HG03565 (cell line): ENCODE measurements at regions not wholly inside any gene's neighbourhood (a gene's known extent, or its start where the extent isn't known, plus 50 kb on each side); places are given as distances from the start of the nearest gene placed in this dataset.
"Not testable (repeated sequence)": the region's sequence is repeated elsewhere in the genome, so short reads cannot be mapped to it uniquely, and the experiment has no call there.

Experiments used
- ATAC-seq: cut with Tn5 transposase; IDR thresholded peaks from one replicate; pipeline ENCODE4 v1.9.1; 2021; ENCODE audit warnings: mild to moderate bottlenecking, moderate library complexity; ENCODE audit not compliant: unreplicated experiment

- ATAC-seq = no peak
Observed at GRCh38 chr6:94260765-94261164, 841.4 kb upstream of the EPHA7 start.

DNA sequence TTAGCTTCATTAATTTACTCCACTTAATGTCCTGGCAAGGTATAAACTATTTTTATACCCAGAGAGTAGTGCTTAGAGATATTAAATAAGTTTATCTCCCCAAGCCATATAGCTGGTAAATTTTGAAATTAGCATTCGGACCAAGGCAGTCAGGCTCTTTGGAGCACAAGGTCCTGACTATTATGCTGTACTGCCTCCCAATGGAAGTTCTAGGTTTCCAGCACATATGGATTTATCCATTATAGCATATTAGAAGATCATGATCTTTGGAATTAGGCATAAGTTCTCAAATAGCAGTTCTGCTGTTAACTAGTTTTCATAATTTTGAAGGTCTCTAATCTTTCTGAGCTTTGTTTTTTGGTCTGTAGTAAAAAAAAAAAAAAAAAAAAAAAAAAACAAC lies 835.3 kb upstream of the EPHA7 start:
- ATAC-seq = no peak

DNA sequence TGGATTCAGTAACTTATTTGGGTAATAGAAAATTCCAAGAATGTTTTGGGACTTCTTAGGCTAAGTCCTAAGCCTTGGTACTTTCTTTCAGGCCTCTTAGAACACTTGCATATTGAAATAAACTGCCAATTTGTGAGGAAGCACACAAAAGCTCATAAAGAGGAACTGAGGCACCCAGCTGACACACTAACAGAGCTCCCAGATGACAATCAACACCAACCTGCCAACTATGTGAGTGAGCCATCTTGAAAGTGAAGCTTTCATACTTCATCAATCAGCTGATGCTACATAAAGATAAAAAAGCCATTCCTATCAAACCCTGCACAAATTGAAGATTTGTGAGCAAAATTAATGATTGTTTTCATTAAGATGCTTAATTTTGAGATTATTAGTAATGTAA lies 832.5 kb upstream of the EPHA7 start:
- no peak for ATAC-seq

DNA sequence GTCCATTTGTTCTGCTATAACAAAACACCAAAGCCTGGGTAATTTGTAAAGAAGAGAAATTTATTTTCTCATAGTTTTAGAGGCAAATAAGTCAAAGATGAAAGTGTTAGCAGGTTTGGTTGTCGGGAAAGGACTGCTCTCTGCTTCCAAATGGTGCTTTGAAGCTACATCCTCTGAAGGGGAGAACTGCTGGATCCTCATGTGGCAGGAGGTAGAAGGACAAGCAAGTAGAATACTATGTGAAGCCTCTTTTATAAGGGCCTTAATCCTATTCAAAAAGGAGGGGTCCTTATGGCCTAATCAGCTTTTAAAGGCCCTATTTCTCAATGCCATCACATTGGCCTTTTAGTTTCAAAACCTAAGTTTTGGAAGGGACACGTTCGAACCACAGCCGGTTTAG lies 826.0 kb upstream of the EPHA7 start:
- ATAC-seq = no peak

DNA sequence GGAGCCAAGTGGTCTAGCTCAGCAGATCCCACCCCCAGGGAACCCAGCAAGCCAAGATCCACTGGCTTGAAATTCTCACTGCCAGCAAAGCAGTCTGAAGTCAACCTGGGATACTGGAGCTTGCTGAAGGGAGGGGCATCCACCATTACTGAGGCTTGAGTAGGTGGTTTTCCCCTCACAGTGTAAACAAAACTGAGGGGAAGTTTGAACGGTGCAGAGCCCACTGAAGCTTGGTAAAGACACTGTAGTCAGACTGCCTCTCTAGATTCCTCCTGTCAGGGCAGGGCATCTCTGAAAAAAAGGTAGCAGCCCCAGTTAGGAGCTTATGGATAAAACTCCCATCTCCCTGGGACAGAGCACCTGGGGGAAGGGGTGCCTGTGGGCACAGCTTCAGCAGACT lies 819.5 kb upstream of the EPHA7 start:
- no peak for ATAC-seq

DNA sequence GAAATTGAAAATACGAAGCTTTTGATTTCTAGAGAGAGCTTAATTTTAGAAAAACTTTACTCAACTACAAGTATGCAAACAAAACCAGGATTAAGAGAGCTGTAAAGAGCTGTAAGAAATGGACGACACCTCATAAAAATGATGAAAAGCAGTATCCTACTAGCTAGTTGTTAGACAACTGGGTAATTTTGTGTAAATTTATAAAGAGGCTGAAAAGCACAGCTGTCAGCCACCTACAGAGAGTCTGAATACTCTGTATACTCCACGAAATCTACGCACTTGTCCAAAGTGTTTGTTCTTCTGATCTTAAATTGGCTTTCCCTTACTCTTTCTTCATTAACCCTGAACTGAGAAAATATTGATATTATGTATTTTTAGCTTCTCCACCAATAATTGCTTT lies 808.4 kb upstream of the EPHA7 start:
- no peak for ATAC-seq

GRCh38 chr6:94217836-94218235 lies 798.5 kb upstream of the EPHA7 start:
- ATAC-seq = no peak

DNA sequence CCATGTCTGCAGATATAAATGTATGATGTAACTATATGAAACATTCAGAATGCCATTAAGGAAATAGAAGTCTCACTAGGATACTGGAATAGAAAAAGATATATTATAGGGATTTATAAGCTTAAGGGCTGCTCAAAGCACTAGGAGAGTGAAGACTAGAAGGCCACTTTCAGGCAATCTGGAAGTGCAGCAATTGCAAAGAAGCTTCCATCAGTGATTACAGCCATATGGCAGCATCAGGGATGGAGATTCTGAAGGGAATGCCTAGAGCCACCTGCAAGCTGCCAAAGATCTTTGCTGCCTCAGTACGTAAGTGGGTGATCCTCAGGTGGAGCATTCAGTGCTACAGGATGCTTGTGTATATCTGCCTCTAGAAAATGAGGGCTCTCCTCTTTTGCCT lies 796.2 kb upstream of the EPHA7 start:
- ATAC-seq = no peak

GRCh38 chr6:94213226-94213625 lies 793.9 kb upstream of the EPHA7 start:
- no peak for ATAC-seq

GRCh38 chr6:94196891-94197290 lies 777.5 kb upstream of the EPHA7 start:
- ATAC-seq = no peak

GRCh38 chr6:94190030-94190429 lies 770.7 kb upstream of the EPHA7 start:
- no peak for ATAC-seq

- no peak for ATAC-seq
Observed at GRCh38 chr6:94184666-94185464, 765.5 kb upstream of the EPHA7 start.

- no peak for ATAC-seq
Observed at GRCh38 chr6:94177429-94177828, 758.1 kb upstream of the EPHA7 start.

GRCh38 chr6:94175465-94175864 lies 756.1 kb upstream of the EPHA7 start:
- no peak for ATAC-seq

DNA sequence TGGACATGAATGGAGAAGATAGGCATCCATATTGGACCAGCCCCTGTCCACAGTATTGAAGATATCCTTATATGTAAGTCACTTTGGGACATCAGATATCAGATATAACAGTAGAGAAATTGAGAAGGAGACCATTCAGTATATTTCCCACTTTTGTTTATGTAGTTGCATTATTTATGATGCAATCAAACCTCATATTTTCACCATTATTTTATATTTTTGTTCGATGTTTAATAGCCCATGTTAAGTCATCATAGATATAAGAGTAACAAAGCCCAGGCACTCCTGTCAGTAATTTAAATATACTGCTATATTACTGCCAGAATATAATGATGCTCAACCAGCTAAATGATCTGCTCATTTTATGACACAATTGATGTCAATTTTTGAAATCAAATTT lies 744.5 kb upstream of the EPHA7 start:
- no peak for ATAC-seq

DNA sequence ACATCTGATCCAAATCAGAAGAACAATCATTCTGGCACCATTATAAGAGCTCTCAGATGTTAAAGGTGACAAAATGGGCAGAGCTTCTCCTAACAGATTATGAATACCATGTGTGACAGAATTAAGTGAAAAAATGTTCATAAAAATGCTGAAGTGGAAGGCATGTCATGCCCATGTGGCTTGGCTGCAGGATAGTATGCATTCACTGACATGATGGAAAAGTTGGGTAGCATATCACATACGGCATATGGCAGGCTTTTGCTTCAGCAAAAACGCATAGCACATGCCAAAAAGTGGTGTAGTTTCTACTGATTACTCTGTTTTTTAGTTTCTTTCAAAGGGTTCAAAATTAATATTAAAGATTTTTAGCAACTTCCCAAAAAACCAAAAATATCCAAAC lies 731.5 kb upstream of the EPHA7 start:
- ATAC-seq = no peak

- no peak for ATAC-seq
Observed at GRCh38 chr6:94144807-94145206, 725.4 kb upstream of the EPHA7 start.

- not testable (repeated sequence) for ATAC-seq
Observed at GRCh38 chr6:94137178-94137577, 717.8 kb upstream of the EPHA7 start.

- ATAC-seq = no peak
Observed at GRCh38 chr6:94133106-94133505, 713.7 kb upstream of the EPHA7 start.

GRCh38 chr6:94131271-94131670 lies 711.9 kb upstream of the EPHA7 start:
- no peak for ATAC-seq

DNA sequence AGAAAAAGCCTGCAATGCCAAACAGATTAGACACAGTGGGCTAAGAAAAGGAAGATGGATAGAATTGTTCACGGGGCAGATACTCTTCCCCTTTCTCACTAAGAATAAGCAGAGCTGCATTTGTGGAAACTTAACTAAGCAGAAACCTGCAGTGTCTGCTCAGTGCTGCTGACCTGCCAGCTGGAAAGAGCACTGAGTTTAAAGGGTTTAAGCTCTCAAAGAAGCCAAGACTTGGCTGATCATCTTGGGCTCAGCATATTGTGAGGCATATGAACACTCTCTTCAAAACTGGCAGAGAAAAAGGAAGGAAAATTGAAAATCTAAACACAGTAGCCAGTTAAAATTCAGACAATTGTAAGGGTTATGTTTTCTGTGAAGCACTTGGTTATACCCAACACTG lies 711.1 kb upstream of the EPHA7 start:
- ATAC-seq = no peak

DNA sequence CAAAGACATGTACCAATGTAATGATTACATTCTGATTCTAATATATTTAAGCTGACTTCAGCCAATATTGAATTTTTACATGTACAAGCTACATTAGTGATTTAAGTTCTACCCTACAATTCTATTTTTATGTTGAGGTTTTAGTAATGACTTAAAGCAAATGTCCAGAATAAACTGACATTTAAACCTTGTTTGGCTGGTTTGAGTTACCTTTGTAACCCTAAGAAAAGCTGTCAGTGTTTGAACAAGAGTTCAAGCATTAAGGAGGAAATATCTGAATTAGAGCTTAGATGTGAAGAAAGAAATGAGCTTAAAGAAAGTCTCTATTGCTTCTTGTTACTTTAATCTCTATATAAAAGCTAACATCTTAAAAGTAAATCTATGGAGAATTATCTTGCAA lies 710.6 kb upstream of the EPHA7 start:
- ATAC-seq = no peak

- no peak for ATAC-seq
Observed at GRCh38 chr6:94127716-94128115, 708.4 kb upstream of the EPHA7 start.
